ENCODE measurements at regions not wholly inside any gene's neighbourhood (a gene's known extent, or its start where the extent isn't known, plus 50 kb on each side); places are given as distances from the start of the nearest gene placed in this dataset.

DNA sequence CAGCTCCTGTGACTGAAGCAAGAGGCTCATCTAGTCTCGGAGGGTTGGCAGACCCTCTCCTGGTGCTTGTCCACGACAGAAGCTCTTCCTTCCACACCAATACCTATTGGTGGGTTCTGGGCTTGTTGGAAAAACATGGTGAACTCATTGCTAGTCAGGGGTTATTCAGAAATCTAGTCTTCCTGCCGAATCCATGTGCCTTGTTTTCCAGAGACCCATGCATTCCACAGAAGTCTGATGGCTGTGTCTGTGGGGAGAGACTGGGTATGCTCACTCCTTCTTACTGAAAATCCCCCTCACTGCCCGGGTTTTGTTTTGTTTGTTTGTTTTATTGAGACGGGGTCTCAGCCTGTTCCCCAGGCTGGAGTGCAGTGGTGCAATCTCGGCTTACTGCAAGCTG lies 138.3 kb downstream of the DNAJB6 start:
- H3K36me3 ChIP-seq (ENCODE audit: low read depth, missing control alignments) = no peaks in the 10 kb centered on the region
- H3K4me1 ChIP-seq = no peaks in the 10 kb centered on the region
- no peaks in the 10 kb centered on the region for H3K27me3 ChIP-seq
- intact Hi-C loops (cut with DNase I; ENCODE audit: low total_unique reads) = no loop called here
- no peak for DNase-seq
- no peak overlapping the region for H3K4me3 ChIP-seq
- no peaks in the 10 kb centered on the region for H3K9me3 ChIP-seq
- 71 to 72% methylated on average over 6 of the region's 6 CpGs for WGBS, 2 donors
- TF ChIP-seq, protein P1, sequence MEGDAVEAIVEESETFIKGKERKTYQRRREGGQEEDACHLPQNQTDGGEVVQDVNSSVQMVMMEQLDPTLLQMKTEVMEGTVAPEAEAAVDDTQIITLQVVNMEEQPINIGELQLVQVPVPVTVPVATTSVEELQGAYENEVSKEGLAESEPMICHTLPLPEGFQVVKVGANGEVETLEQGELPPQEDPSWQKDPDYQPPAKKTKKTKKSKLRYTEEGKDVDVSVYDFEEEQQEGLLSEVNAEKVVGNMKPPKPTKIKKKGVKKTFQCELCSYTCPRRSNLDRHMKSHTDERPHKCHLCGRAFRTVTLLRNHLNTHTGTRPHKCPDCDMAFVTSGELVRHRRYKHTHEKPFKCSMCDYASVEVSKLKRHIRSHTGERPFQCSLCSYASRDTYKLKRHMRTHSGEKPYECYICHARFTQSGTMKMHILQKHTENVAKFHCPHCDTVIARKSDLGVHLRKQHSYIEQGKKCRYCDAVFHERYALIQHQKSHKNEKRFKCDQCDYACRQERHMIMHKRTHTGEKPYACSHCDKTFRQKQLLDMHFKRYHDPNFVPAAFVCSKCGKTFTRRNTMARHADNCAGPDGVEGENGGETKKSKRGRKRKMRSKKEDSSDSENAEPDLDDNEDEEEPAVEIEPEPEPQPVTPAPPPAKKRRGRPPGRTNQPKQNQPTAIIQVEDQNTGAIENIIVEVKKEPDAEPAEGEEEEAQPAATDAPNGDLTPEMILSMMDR (IDR thresholded peaks at IDR 0.05) = no peak
- no peak for TF ChIP-seq POLR2A (IDR thresholded peaks at IDR 0.05)
- no peak overlapping the region for H3K27ac ChIP-seq

DNA sequence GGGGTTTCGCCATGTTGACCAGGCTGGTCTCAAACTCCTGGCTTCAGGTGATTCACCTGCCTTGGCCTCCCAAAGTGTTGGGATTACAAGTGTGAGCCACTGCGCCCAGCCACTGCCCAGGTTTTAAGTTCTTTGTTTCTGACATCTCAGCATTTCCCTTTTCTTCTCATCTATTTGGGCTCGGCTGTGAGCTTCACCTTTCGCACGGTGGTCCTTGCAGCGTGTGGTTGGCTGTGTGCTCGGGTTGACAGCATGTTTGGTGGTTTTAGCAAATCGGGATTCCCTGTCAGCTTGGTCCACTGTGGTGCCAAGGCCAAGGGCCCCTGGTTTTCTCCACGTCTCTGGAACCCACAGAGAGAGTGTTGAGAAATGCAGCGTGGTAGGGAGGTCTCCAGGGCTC lies 138.8 kb downstream of the DNAJB6 start:
- no peak for DNase-seq
- Histone ChIP-seq H3K9me3 (no peaks in the 10 kb centered on the region), H3K27ac (no peak overlapping the region), H3K4me1 (no peaks in the 10 kb centered on the region), H3K4me3 (no peak overlapping the region), H3K36me3 (ENCODE audit: low read depth, missing control alignments) (no peaks in the 10 kb centered on the region), H3K27me3 (no peaks in the 10 kb centered on the region)
- intact Hi-C loops (cut with DNase I; ENCODE audit: low total_unique reads) = no loop called here
- TF ChIP-seq, protein P1 (IDR thresholded peaks at IDR 0.05) = no peak
- no peak for TF ChIP-seq POLR2A (IDR thresholded peaks at IDR 0.05)
- 88 to 90% methylated on average over 10 of the region's 10 CpGs for WGBS, 2 donors

DNA sequence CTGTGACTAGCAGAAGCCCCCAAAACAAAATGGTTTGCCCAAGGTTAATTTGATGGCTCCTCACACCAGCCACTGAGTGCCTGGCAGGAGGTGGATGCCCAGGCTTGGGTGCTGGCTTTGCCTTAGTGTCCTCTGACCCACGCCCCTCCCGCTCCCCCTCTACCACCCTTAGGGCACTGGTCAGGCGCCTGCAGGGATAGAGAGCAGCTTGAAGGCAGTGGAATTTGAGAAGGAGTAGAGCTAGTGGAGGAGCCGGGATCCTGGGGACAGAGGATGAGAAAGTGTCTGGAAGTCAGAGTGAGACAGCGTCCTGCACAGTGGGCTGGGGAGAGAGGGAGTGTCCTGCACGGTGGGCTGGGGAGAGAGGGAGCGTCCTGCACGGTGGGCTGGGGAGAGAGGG lies 139.4 kb downstream of the DNAJB6 start:
- intact Hi-C loops (cut with DNase I; ENCODE audit: low total_unique reads) = no loop called here
- no peaks in the 10 kb centered on the region for H3K27me3 ChIP-seq
- no peaks in the 10 kb centered on the region for H3K36me3 ChIP-seq (ENCODE audit: low read depth, missing control alignments)
- no peak for DNase-seq
- 65 to 72% methylated on average over 8 of the region's 8 CpGs for WGBS, 2 donors
- no peaks in the 10 kb centered on the region for H3K9me3 ChIP-seq
- H3K4me3 ChIP-seq = no peak overlapping the region
- no peak for TF ChIP-seq POLR2A (IDR thresholded peaks at IDR 0.05)
- TF ChIP-seq, protein P1 (IDR thresholded peaks at IDR 0.05) = no peak
- H3K27ac ChIP-seq = no peak overlapping the region
- no peaks in the 10 kb centered on the region for H3K4me1 ChIP-seq

DNA sequence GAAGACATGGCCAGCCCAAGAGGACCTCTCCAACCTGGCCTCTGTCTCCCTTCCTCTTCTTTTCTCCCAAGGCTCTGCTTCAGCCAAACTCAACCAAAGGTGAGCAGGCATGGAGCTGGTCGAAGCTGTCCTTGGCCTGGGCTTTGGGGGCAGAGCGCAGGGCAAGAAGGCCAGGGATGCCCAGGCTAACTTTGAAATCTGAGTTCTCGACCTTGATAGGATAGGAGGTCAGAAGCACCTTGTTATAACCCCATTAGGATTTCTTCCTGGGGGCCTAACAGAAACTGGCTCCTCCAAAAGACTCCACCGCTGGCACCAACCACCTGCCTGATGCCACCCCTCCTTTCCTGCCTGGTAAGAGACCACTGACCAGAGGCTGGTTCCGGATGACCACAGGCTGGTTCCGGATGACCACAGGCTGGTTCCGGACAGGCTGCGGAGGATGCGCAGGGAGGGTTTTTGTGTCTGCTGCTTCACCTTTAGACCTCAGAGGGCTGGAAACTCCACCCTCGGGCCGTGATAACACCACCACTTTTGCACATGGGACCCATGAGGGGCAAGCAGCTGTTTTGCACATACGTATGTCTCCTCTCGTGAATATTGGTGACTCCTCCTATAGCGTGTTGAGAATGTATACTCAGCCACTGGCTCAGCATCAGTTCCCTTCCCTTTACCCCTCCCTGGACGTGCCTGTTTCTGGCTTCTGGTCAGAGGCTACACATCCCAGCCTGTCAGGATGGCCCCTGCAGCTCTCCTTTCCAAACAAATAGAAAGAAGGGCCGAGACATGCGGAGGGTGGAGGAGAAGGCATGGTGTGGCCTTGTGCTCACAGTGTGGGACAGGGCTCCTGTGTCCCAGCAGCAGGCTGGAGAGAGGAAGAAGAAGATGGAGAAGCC lies 140.1 kb downstream of the DNAJB6 start:
- intact Hi-C loops (cut with DNase I; ENCODE audit: low total_unique reads) = no loop called here
- WGBS, 2 donors = 83 to 84% methylated on average over 17 of the region's 17 CpGs
- H3K27ac ChIP-seq = no peak overlapping the region
- H3K4me3 ChIP-seq = no peak overlapping the region
- DNase-seq = no peak
- H3K9me3 ChIP-seq = no peaks in the 10 kb centered on the region
- H3K4me1 ChIP-seq = no peaks in the 10 kb centered on the region
- TF ChIP-seq, protein P1 (IDR thresholded peaks at IDR 0.05) = no peak
- TF ChIP-seq POLR2A (IDR thresholded peaks at IDR 0.05) = no peak
- no peaks in the 10 kb centered on the region for H3K36me3 ChIP-seq (ENCODE audit: low read depth, missing control alignments)
- no peaks in the 10 kb centered on the region for H3K27me3 ChIP-seq

Data from testis (tissue), 2 donors.